ENCODE measurements at regions not wholly inside any gene's neighbourhood (a gene's known extent, or its start where the extent isn't known, plus 50 kb on each side); places are given as distances from the start of the nearest gene placed in this dataset.

- no peak for DNase-seq
Measured at GRCh38 chr3:175916191-175916934, 1057.2 kb downstream of the NAALADL2 start.

DNA sequence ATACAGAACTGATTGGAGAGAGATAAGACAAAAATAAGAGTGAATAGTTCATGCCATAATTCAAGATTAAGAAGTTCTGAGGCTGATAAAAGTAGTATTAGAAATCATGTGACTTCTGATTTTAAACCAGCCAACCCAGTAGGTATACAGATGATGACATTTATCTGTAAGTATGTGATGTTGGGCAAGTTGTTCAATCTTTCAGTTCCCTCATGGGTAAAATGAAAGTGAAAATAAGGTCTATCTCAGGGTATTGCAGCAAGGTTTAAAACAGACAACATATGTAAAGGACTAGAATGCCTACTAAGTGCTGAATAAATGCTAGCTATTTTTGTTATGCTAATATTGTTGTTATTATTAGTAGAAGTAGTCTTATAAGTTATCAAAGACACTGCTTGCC is 1055.7 kb downstream of the NAALADL2 start:
- DNase-seq, result no peak

DNA sequence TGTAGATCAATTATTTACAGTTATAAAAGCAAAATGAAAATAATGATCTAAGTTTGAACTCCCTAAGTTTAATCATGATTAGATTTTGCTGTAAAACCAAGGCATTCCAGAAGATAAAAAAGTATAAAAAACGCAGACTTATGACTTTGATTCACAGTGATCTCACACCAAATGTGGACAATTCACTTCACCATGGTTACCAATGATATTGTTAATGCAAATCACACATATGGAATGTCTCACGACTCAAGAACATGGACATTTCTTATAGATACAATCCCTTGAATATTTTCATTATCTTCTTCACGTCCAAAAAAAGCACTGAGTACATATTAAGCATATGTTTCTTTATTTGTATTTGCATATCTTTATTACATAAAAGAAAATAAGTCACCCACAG is 1054.2 kb downstream of the NAALADL2 start:
- no peak for DNase-seq

- DNase-seq, result no peak
Measured at GRCh38 chr3:175911937-175912336, 1052.8 kb downstream of the NAALADL2 start.

DNA sequence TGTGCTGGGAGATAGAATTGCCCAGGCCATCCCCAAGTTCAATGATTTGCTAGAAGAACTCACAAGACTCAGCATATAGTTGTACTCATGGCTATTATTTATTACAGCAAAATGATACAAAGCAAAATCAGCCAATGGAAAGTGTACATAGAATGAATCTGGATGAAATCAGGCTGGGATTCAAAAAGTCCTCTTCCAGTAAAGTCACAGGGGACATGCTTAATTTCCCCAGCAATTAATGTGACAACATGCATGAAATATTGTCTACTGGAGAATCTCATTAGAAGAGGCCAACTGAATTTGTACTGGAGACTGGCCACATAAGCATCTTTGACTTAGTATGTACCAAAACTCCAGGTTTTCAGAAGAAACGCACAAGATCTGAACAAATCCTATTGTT is 1043.1 kb downstream of the NAALADL2 start:
- DNase-seq, result no peak

DNA sequence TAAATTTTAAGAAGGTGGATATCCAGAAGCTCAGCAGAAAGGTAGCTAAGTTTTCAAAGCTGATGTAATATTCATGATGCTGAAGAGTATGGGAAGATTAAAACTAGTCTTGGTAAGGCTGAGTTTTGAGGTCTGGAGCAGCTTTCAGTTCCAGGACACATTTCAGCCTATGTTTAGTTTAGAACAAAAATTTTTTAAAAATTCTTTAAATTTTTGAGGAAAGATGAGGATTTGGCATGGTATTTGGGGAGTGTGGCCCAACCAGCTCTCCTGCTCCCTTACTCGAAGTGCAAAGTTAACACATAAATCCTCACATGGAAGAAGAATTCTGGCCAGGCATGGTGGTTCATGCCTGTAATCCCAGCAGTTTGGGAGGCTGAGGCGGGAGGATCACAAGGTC is 1039.1 kb downstream of the NAALADL2 start:
- DNase-seq, result no peak

DNA sequence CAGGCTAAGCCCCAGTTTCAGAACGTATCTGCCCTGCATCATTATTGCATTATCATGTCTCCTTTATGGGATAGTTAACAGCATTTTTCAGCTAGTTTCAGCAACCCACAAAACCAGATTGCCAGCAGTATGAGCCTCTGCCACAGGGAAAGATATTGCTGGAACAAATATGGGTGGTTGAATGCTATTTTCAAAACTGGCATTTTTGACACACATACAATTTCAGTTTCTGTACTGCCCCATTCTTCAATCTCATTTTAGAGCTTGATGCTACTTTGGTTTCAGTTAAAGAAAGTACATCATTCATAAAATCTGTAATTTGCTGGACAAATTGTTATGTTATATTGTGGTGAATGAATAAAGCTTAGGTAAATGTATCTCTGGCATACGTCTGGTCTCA is 1037.5 kb downstream of the NAALADL2 start:
- DNase-seq, result no peak

DNA sequence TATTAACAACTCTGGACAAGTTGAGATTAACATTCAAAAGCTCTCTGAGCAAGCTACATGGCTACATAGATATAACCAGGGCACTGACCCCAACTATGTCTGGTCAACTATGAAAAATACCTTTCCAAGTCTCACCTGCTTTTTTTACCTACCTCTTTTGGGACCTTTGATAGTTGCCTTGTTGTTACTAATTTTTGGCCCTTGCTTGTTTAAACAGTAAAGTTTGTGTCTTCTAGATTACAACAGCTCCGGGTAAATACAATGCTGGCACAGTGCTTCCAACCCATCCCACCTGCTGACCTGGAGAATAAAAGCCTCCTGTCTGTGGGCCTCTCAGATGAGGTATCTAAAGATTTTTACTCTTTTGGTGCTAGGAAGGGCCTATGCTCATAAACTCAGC is 1036.6 kb downstream of the NAALADL2 start:
- no peak for DNase-seq

DNA sequence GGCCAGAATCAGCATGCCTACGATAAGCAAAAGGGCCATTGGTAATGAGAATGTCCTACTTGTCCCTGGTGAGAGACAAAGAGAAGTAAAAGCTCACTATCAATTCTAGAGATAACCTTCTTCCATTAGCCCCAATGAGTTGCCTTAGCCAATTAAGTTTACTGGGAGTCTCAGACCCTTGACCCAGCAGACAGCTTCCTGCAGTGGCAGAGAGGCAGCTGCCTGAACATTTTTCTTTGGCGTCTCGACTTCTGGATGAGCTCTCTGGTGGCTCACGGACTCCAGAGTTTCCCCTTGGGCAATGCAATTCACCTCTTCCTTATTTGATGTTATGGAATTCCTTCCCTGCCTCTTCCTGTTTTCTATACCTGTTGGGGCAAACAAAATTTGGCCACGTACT is 1034.4 kb downstream of the NAALADL2 start:
- DNase-seq, result no peak

DNA sequence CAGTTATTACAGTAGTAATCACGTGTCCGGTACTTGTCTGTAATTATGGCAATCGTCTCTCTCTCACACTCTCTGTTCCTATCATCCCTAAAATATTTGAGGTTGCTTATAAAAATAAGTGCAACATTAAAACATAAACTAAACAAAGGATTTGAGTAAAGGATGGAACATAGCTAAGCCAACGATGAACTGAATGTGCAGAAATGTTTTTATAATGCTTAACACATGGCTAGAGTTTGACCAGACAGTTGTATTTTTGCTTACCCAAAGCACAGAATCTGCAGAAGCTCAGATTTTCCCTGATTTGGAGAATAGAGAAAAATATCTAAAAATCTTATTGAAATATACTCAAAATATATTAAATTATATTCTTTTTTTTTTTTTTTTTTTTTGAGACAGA is 1030.9 kb downstream of the NAALADL2 start:
- no peak for DNase-seq

GRCh38 chr3:175885231-175885766 is 1026.2 kb downstream of the NAALADL2 start:
- DNase-seq, result no peak

DNA sequence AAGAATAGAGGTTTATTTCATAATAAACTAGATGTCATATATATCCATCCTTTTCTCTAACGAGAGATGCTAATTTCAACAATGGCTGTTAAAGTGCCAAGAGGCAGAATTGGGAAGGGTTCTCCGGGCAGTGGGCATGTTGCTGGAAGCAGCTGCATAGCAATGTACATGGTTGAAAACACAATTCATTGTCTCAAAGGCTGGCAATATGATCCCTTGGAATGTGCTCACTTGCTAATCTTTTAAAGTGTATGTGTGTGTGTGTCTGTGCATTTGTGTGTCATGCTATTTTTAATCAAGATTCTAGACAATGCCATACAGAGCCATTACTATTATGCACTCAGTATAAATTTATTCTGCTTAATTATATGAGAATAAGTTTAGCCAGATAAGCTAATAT is 1020.3 kb downstream of the NAALADL2 start:
- DNase-seq, result no peak

DNA sequence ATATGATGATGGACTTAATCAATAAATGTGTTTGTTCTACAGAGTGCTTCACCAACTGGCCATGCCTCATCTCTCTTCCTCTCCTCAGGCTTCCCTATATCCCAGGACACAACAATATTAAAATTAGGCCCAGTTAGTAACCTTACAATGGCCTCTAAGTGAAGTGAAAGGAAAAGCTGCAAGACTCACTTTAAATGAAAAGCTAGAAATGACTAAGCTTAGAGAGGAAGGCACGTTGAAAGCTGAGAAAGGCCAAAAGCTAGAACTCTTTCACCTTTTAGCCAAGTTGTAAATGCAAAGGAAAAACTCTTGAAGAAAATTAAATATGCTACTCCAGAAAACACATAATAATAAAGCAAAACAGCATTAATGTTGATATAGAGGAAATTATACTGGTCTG is 1010.3 kb downstream of the NAALADL2 start:
- no peak for DNase-seq

DNA sequence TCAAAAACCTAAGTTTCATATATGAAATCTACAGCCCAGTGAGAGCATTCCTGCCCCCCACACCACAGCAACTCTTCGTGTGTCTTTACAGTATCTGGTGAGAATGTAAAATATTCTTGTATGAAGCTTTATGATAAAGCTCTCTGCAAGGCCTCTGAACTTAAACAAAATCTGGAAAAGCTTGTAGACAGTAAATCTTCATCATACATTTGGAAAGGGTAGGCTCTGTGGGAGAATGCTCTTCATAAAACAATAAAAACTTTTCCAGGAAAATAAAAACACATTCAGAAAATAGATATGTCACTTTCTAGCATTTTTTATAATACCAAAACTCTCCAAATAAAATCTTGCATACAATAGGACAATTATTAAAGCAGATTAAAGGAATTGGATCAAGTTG is 1009.5 kb downstream of the NAALADL2 start:
- no peak for DNase-seq

DNA sequence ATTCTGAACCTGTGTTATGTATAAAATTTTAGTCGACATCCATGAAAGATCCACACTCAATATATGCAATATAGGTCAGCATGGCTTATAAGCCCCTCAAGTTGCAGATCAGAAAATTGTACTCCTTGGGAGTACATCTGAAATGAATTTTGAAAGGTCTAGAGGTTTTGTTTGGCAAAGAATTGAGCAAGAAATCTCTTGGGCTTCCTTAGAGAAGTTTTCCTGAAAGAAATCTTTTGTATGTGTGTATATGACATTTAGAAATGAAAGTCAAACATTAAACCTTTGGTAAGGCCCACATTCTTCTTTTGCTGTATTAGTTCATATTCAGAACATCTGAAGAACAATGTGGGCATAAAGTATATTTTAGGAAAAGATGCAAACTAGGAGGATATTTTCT is 1006.6 kb downstream of the NAALADL2 start:
- DNase-seq, result no peak

DNA sequence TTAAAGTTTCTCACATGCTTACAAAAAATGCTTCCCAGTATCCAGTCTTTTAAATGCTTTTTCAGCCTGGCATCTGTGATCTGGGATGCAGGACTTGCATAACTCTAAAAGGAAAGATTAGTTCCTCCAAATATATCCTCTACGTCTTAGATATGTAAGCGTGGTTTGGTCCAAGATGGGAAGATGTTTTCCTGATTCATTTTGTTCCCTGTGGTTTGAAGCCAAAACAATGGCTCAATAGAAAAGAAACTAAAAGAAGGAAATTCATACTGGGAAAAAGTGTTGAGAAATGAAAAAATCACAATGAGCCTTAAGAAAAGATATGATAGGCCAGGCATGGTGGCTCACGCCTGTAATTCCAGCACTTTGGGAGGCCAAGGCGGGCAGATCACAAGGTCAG is 1002.8 kb downstream of the NAALADL2 start:
- DNase-seq, result no peak

Data from kidney glomerular epithelial cell (primary cell).